ENCODE measurements at regions not wholly inside any gene's neighbourhood (a gene's known extent, or its start where the extent isn't known, plus 50 kb on each side); places are given as distances from the start of the nearest gene placed in this dataset.

GRCh38 chr20:16678779-16679178 is 51.0 kb upstream of the SNRPB2 start:
- Histone ChIP-seq H3K23me2 (ENCODE audit: insufficient read length, low read depth, low read length, poor library complexity, severe bottlenecking) (no peaks in the 10 kb centered on the region), H3T11ph (ENCODE audit: low read length) (no peak overlapping the region), H3K27me3 (ENCODE audit: insufficient read depth, low read length) (no peaks in the 10 kb centered on the region), H3K14ac (ENCODE audit: insufficient read depth, low read length) (no peak overlapping the region), H2BK12ac (ENCODE audit: insufficient read length, low read depth, low read length) (no peak overlapping the region), H3K79me1 (ENCODE audit: insufficient read depth, low read depth, low read length, poor library complexity, severe bottlenecking) (no peaks in the 10 kb centered on the region), H3K4me1 (ENCODE audit: insufficient read depth, low read length) (no peaks in the 10 kb centered on the region), H2BK15ac (ENCODE audit: low read depth, low read length) (no peak overlapping the region), H4K5ac (ENCODE audit: insufficient read length, low read depth, low read length) (no peak overlapping the region), H4K20me1 (ENCODE audit: control insufficient read depth, insufficient read depth, insufficient read length) (no peaks in the 10 kb centered on the region), H2AFZ (ENCODE audit: low read length) (no peak overlapping the region), H2BK5ac (ENCODE audit: insufficient read length, low read length) (no peak overlapping the region), H3K9ac (ENCODE audit: extremely low read depth, insufficient read length, low read length) (no peak overlapping the region), H3K4me2 (ENCODE audit: insufficient read depth, insufficient read length, low read length) (no peak overlapping the region), H3K4ac (ENCODE audit: low read depth, low read length) (no peak overlapping the region), H3K23ac (ENCODE audit: insufficient read length, low read depth, low read length) (no peak overlapping the region), H2BK120ac (ENCODE audit: low read depth, low read length, poor library complexity, severe bottlenecking) (no peak overlapping the region), H3K18ac (ENCODE audit: insufficient read length, low read depth, low read length) (no peak overlapping the region), H2AK5ac (ENCODE audit: insufficient read length, low read length) (no peak overlapping the region), H3K27ac (ENCODE audit: insufficient read length, low read depth, low read length) (no peak overlapping the region), H3K9me3 (ENCODE audit: control insufficient read depth, low read depth, low read length) (no peaks in the 10 kb centered on the region), H3K79me2 (ENCODE audit: insufficient read depth, low read length) (no peaks in the 10 kb centered on the region), H4K8ac (replicated peaks; ENCODE audit: insufficient read length, low read depth, low read length) (no peak overlapping the region), H3K56ac (ENCODE audit: insufficient read length, low read depth, low read length) (no peak overlapping the region), H4K91ac (ENCODE audit: insufficient read length, low read depth, low read length) (no peak overlapping the region), H2BK20ac (ENCODE audit: low read depth, low read length, poor library complexity, severe bottlenecking) (no peak overlapping the region)
- no peaks in the 10 kb centered on the region for H3K36me3 Mint-ChIP-seq (ENCODE audit: insufficient read depth in 1 of 3, low read depth in 3 of 3)
- WGBS (ENCODE audit: extremely low coverage, insufficient read length, low lambda C conversion rate), result no CpG with 5 or more reads among the region's 4 CpGs
- H3K27me3 Mint-ChIP-seq (ENCODE audit: low read depth), result no peaks in the 10 kb centered on the region
- TF ChIP-seq, protein P1, sequence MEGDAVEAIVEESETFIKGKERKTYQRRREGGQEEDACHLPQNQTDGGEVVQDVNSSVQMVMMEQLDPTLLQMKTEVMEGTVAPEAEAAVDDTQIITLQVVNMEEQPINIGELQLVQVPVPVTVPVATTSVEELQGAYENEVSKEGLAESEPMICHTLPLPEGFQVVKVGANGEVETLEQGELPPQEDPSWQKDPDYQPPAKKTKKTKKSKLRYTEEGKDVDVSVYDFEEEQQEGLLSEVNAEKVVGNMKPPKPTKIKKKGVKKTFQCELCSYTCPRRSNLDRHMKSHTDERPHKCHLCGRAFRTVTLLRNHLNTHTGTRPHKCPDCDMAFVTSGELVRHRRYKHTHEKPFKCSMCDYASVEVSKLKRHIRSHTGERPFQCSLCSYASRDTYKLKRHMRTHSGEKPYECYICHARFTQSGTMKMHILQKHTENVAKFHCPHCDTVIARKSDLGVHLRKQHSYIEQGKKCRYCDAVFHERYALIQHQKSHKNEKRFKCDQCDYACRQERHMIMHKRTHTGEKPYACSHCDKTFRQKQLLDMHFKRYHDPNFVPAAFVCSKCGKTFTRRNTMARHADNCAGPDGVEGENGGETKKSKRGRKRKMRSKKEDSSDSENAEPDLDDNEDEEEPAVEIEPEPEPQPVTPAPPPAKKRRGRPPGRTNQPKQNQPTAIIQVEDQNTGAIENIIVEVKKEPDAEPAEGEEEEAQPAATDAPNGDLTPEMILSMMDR (conservative IDR thresholded peaks at IDR 0.05), result no peak
- no peak for DNase-seq
- H3K27ac Mint-ChIP-seq, result no peak overlapping the region
- H3K4me1 Mint-ChIP-seq, result no peaks in the 10 kb centered on the region; a peak in 1 of 4 replicates
- H3K4me3 Mint-ChIP-seq, result no peak overlapping the region
- H3K9me3 Mint-ChIP-seq, result peaks cover 0 to 6% of the 10 kb centered on the region in 2 experiments; a peak in 2 of 5 replicates
